ENCODE measurements at regions not wholly inside any gene's neighbourhood (a gene's known extent, or its start where the extent isn't known, plus 50 kb on each side); places are given as distances from the start of the nearest gene placed in this dataset.
"Not testable (repeated sequence)": the region's sequence is repeated elsewhere in the genome, so short reads cannot be mapped to it uniquely, and the experiment has no call there.

DNA sequence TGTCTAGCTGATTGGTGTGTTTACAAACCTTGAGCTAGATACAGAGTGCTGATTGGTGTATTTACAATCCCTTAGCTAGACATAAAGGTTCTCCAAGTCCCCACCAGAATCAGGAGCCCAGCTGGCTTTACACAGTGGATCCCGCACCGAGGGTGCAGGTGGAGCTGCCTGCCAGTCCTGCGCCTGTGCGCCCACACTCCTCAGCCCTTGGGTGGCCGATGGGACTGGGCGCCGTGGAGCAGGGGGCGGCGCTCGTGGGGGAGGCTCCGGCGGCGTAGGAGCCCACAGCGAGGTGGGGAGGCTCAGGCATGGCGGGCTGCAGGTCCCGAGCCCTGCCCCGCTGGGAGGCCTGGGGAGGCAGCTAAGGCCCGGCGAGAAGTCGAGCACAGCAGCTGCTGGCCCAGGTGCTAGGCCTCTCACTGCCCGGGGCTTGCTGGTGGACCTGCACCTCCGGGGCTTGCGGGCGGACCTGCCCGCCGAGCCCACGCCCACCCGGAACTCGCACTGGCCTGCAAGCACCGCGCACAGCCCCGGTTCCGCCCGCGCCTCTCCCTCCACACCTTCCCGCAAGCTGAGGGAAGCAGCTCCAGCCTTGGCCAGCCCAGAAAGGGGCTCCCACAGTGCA lies 51.0 kb upstream of the CDYL start:
- not testable (repeated sequence) for H3K4me3 ChIP-seq (ENCODE audit: low read depth, low read length)

DNA sequence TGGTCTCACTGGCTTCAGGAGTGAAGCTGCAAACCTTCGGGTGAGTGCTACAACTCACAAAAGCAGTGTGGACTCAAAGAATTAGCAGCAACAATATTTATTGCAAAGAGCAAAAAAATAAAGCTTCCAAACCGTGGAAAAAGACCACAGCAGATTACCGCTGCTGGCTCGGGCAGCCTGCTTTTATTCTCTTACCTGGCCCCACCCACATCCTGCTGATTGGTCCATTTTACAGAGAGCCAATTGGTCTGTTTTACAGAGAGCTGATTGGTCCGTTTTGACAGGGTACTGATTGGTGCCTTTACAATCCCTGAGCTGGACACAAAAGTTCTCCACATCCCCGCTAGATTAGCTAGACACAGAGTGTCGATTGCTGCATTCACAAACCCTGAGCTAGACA lies 51.5 kb upstream of the CDYL start:
- H3K4me3 ChIP-seq (ENCODE audit: low read depth, low read length) = not testable (repeated sequence)

DNA sequence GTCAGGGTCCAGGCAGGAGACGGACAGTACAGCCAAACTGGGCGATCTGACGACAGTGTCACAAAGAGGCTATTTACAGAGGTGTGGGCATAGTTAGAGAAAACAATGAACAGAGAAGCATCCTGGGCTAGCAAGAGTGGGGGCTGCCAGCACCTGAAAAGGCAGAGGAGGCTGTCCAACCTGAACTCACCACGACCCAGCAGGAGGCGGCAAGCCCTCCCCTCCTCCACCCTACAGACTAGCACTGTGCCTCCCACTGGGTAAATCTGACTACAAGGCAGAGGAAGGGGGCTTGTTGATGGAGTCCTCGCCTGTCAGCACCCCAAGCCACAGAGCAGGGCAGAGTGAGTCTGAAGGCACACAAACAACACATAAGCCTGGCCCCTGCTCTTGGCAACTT lies 52.8 kb upstream of the CDYL start:
- TF ChIP-seq, protein P1, sequence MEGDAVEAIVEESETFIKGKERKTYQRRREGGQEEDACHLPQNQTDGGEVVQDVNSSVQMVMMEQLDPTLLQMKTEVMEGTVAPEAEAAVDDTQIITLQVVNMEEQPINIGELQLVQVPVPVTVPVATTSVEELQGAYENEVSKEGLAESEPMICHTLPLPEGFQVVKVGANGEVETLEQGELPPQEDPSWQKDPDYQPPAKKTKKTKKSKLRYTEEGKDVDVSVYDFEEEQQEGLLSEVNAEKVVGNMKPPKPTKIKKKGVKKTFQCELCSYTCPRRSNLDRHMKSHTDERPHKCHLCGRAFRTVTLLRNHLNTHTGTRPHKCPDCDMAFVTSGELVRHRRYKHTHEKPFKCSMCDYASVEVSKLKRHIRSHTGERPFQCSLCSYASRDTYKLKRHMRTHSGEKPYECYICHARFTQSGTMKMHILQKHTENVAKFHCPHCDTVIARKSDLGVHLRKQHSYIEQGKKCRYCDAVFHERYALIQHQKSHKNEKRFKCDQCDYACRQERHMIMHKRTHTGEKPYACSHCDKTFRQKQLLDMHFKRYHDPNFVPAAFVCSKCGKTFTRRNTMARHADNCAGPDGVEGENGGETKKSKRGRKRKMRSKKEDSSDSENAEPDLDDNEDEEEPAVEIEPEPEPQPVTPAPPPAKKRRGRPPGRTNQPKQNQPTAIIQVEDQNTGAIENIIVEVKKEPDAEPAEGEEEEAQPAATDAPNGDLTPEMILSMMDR (IDR thresholded peaks at IDR 0.05; ENCODE audit: borderline replicate concordance, insufficient read depth, low read depth, low read length) = no peak
- no peak overlapping the region for H3K4me3 ChIP-seq (ENCODE audit: low read depth, low read length)

DNA sequence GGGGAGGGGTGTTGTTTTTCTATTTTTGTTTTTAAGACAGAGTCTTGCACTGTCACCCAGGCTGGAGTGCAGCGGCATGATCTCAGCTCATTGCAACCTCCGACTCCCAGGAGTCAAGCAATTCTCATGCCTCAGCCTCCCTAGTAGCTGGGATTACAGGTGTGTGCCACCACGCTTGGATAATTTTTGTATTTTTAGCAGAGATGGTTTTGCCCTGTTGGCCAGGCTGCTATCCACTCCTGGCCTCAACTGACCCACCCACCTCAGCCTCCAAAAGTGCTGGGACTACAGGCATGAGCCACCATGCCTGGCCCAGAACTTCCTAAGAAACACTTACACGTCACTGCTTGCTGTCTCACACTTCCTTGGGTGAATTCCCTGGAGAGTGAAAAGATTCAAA lies 54.8 kb upstream of the CDYL start:
- not testable (repeated sequence) for H3K4me3 ChIP-seq (ENCODE audit: low read depth, low read length)

DNA sequence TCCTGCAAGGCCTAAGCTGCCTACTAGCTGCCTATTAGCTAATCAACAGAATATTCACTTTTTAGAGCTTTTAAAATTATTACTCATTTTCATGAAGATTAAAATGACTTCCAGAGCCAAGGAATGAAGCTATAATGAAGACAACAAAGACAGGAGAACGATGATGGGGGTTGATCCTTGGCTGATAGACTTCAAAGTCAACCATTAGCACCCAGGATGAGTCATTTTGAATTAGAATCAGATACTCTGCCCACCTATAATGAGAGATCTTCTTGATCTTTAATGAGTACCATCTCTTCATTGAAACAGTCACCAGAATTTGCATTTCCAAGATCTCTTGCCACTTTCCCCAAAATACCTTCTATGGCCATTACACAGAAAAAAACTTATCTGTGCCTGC lies 56.7 kb upstream of the CDYL start:
- no peak overlapping the region for H3K4me3 ChIP-seq (ENCODE audit: low read depth, low read length)
- TF ChIP-seq, protein P1 (IDR thresholded peaks at IDR 0.05; ENCODE audit: borderline replicate concordance, insufficient read depth, low read depth, low read length) = no peak

DNA sequence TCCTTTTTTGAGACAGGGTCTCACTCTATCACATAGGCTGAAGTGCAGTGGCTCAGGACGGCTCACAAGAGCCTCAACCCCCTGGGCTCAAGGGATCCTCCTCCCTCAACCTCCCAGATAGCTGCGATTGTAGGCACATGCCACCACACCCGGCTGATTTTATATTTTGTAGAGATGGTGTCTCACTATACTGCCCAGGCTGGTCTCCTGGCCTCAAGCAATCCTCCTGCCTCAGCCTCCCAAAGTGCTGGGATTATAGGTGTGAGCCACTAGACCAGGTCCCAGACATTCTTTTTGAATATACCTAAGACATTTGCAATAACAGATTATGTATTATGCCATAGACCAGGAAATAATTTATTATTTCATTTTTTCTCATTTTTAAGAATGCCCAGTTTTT lies 58.3 kb upstream of the CDYL start:
- H3K4me3 ChIP-seq (ENCODE audit: low read depth, low read length) = no peak overlapping the region
- TF ChIP-seq, protein P1 (IDR thresholded peaks at IDR 0.05; ENCODE audit: borderline replicate concordance, insufficient read depth, low read depth, low read length) = no peak

DNA sequence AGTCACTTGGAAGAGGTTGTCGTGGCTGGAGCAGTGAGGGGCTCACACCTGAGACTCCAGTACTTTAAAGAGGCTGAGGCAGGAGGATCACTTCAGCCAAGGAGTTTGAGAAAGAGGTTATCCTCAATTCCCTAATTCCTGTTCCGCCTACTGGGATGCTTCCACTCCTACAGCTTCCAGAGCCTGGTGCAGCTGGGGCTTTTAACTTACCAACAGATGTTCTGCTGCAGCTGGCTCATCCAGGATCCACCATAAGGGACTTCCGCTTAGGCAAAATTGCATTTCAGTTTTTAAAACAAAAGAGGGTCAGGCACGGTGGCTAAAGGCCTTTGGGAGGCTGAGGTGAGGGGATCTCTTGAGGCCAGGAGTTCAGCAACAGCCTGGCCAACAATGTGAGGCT lies 59.1 kb upstream of the CDYL start:
- TF ChIP-seq, protein P1 (IDR thresholded peaks at IDR 0.05; ENCODE audit: borderline replicate concordance, insufficient read depth, low read depth, low read length) = no peak
- H3K4me3 ChIP-seq (ENCODE audit: low read depth, low read length) = no peak overlapping the region

DNA sequence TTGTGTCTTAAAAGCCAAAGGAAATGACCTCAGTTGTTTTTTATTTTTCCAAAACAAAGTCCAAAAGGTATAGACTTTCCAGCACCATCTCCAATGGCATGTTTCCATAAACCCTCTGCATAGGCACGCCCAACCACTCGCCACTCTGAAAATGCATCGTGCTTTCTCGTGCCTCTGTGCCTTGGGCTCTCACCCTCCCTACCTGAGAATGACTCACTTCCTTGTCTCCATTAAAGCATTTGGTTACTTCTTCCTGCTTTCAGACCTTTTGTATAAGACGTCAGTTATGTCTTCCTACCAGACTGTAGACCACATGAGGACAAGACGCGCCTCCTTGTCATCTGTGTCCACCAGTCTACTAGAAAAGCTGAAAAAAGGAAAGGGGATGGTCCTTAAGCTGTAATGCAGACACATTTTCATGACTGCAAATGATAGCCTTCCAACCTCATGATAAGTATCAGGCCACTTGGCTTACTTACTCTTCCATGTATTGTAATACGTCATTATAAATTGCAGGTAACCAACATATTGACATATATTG lies 61.2 kb upstream of the CDYL start:
- TF ChIP-seq, protein P1 (IDR thresholded peaks at IDR 0.05; ENCODE audit: borderline replicate concordance, insufficient read depth, low read depth, low read length) = no peak
- H3K4me3 ChIP-seq (ENCODE audit: low read depth, low read length) = no peak overlapping the region

DNA sequence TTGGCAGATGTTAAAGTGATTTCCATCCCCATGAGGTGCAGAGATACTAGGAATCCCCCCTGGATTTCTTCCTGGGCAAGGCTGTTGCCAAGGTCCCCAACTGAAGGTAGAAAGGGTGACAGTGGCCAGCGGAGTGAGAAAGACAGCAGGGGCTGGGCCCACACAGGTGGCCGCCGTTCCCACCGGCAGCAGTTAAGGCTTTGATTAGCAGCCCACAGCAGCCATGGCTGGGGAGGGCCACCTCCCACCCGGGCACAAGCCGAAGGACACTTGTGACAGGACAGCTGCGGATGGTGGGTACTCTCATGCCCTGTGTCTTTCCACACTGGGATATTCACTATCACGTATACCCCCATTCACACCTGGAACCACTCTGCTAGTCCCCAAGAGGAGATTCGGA lies 63.9 kb upstream of the CDYL start:
- no peak overlapping the region for H3K4me3 ChIP-seq (ENCODE audit: low read depth, low read length)
- TF ChIP-seq, protein P1 (IDR thresholded peaks at IDR 0.05; ENCODE audit: borderline replicate concordance, insufficient read depth, low read depth, low read length) = no peak

Data from GM12875 (cell line).